GM19395 (cell line): ENCODE measurements at regions not wholly inside any gene's neighbourhood (a gene's known extent, or its start where the extent isn't known, plus 50 kb on each side); places are given as distances from the start of the nearest gene placed in this dataset.

Source experiments
- ATAC-seq: cut with Tn5 transposase; IDR thresholded peaks from one replicate; pipeline ENCODE4 v1.9.1; 2021; ENCODE audit warnings: mild to moderate bottlenecking, moderate library complexity; ENCODE audit not compliant: unreplicated experiment

GRCh38 chr5:51746023-51746422, 362.8 kb downstream of the ISL1 start:
- no peak for ATAC-seq

- ATAC-seq: no peak
Measured at GRCh38 chr5:51748647-51749046, 365.4 kb downstream of the ISL1 start.
